Left renal pelvis (tissue), 4 donors: ENCODE measurements at regions not wholly inside any gene's neighbourhood (a gene's known extent, or its start where the extent isn't known, plus 50 kb on each side); places are given as distances from the start of the nearest gene placed in this dataset.

Experiments
- DNase-seq, 4 donors: peaks; one replicate each; pipeline ENCODE4 v3.0.0-alpha.2; 2013; ENCODE audit warnings: low read depth in 4 of 4, low spot score in 3 of 4

- no peak for DNase-seq
Measured at GRCh38 chr3:104514371-104514770, 852.3 kb upstream of the ALCAM start.

GRCh38 chr3:104514776-104515175 lies 851.9 kb upstream of the ALCAM start:
- DNase-seq = no peak

DNA sequence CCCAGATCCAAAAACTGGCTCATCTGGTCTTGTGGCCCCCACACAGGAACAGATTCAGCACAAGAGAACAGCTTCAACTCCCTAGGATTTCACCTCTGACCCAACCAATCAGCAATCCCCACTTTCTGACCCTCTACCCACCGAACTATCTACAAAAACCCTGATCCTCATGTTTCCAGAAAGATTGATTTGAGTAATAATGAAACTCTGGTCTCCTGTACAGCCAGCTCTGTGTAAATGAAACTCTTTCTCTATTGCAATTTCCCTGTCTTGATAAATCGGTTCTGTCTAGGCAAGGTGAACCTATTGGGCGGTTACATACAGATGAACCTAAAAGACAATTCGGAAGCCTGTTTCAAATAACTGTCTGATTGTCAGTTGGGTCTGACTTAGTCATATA lies 847.6 kb upstream of the ALCAM start:
- DNase-seq = no peak

GRCh38 chr3:104519468-104520227 lies 847.1 kb upstream of the ALCAM start:
- no peak for DNase-seq

DNA sequence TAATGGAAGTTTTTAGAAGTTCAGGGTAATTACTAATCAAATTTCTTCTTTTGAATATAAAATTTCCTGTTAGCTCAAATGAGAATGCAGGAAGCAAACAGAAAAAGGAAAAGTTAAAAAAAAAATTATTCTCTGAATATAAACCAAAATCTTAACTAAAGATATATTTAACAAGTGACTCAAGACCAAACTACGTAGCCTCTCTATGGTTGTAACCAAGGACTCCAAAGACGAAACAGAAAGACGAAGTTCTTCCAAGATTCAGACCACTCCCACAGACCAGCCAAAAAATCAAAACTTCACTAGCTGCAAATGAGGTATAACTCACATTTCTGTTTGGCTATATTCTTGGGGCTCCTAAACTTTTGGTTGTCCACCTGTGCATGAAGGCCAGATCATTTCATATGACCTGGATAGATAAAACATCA lies 846.5 kb upstream of the ALCAM start:
- DNase-seq = no peak

DNA sequence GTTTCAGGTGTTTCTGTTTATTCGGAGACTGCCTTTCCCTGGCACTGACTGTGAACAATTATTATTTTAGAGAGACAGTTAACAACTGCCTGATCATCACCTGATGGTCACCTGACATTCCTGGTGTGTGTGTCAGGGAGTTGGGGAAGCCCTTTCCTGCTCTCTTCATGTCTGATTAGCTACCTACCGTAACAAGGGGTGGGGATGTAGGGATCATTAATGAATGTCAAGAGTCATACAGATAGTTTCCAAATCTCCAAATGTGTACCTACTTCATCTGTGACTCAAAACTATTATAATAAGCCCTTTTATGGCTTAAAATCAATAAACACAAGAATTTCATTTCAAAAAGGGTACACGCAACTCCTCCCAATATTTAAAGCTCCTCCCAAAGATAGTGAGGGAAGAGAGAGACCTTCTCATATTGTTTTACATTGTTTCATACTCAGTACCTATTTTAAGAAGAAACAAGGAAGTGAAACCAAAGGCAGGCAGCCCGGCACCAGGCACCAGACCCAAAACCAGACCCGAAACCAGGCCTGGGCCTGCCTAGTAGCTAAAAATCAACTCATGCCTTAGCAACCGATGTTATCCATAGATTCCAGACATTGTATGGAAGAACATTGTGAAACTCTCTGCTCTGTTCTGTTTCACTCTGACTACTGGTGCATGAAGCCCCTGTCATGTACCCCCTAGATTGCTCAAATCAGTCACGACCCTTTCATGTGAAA lies 844.9 kb upstream of the ALCAM start:
- DNase-seq = no peak

DNA sequence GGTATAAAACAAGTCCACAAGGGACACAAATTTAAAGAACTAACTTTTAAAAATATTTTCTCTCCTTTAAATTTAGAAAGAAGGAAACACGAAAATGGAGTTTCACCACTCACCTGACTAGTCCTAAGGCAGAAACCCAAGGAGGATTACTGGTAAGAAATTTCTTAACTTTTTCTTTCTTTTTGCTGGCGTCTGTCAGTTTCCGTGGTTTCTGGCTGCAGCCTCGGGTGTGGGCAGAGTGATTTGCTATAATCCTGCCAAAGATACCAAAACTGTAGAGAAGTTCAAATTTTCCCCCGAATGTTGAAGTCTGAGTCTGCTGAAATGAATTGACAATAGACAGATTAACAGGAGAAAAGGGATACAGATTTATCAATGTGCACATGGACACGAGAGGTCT lies 843.6 kb upstream of the ALCAM start:
- DNase-seq = no peak

GRCh38 chr3:104526901-104527401 lies 839.8 kb upstream of the ALCAM start:
- DNase-seq = no peak

GRCh38 chr3:104530934-104531333 lies 835.8 kb upstream of the ALCAM start:
- DNase-seq = no peak

DNA sequence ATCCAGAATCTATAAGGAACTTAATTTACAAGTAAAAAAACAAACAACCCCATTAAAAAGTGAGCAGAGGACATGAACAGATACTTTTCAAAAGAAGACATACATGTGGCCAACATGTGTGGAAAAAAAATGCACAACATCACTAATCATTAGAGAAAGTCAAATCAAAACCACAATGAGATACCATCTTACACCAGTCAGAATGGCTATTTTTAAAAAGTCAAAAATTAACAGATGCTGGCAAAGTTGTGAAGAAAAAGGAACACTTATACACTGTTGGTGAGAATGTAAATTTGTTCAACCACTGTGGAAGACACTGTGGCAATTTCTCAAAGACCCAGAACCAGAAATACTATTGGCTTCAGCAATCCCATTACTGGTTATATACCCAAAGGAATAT lies 830.0 kb upstream of the ALCAM start:
- no peak for DNase-seq

GRCh38 chr3:104537323-104537722 lies 829.4 kb upstream of the ALCAM start:
- no peak for DNase-seq

- DNase-seq = no peak
Measured at GRCh38 chr3:104546301-104546700, 820.4 kb upstream of the ALCAM start.

GRCh38 chr3:104547031-104547430 lies 819.7 kb upstream of the ALCAM start:
- no peak for DNase-seq

- no peak for DNase-seq
Measured at GRCh38 chr3:104548401-104548800, 818.3 kb upstream of the ALCAM start.

GRCh38 chr3:104549099-104549714 lies 817.5 kb upstream of the ALCAM start:
- DNase-seq = no peak

- DNase-seq = no peak
Measured at GRCh38 chr3:104553121-104553520, 813.6 kb upstream of the ALCAM start.

GRCh38 chr3:104554425-104554824 lies 812.3 kb upstream of the ALCAM start:
- no peak for DNase-seq

DNA sequence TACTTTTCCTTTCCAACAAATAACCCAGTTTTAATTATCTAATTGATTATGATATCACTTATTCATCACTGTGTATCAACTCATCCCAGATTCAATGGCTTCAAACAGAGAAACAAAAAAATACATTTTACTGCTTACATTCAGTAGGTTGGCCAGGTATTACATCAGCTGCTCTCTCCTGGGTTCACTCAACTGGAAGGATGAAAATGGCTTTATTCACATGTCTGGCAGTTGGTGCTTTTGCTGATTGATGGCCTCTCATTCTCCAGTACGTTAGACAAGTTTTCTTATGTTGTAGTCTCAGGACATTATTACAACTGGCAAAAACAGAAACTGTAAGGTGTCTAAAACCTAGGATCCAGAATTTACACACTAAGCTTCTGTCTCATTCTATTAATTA lies 811.0 kb upstream of the ALCAM start:
- no peak for DNase-seq

DNA sequence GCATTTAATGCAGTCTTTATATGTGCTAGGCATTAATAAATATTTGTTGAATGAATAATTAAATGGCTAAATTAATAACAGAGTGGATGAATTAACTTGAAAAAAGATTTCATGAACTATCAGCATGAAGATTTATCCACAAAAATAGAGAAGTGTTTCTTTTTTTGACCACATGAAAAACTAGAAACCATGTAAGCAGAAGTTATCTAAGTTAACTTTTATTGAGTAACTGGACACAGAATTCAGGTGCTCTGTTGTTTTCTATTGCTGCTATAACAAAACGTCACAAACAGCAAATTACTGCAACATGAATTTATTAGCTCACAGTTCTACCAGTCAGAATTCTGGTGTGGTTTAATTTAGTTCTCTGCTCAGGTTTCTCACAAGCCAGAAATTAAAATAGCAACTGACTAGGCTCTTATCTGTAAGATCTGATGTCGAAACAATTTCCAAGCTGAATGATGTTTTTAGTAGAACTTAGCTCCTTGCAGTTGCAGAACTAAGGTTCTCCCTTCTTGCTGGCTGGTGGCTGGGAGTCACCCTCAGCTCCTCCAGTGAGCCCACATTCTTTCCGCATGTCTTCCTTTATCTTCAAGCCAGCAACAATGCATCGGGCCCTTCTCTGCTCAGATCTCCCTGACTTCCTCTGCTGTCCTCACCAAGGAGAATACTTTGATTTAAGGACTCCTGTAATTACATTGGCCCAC lies 810.2 kb upstream of the ALCAM start:
- DNase-seq = no peak

- no peak for DNase-seq
Measured at GRCh38 chr3:104561324-104561723, 805.4 kb upstream of the ALCAM start.

- peak in 1 of 4 donors; percentile 1 for DNase-seq
Measured at GRCh38 chr3:104564045-104564643, 802.6 kb upstream of the ALCAM start.
